ENCODE measurements at regions not wholly inside any gene's neighbourhood (a gene's known extent, or its start where the extent isn't known, plus 50 kb on each side); places are given as distances from the start of the nearest gene placed in this dataset.

DNA sequence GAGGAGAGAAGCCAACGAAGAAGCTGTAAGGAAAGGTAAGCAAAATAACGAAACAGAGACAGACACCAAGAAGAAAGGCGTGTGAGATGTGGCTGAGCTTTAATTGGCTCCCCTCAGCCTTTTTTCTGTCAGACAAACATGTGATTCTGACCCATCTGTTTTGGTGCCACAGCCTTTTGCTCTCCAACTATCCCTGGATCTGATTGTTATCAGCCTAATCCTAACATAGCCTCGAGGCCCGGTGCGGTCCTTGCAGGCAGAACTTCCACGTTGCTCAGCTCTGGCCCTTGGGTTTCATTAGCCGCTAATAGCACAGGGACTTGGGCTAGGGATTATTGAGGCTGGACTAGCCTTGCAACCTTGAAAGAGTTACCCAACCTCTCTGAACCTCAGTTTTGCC lies 57.9 kb upstream of the CACNA2D3 start:
- no peak for DNase-seq
- no peak overlapping the region for H3K4me3 ChIP-seq (ENCODE audit: low read depth, low read length)
- in situ Hi-C loops (cut with HindIII; ENCODE audit: low pct_ligation_motif_present, low sequenced_read_pairs), result no loop called here
- TF ChIP-seq CTCF (IDR thresholded peaks at IDR 0.05; ENCODE audit: low read depth, low read length, missing control alignments), result no peak
- no peaks in the 10 kb centered on the region for H3K36me3 ChIP-seq (replicated peaks)
- H3K27ac ChIP-seq, result no peak overlapping the region
- no peaks in the 10 kb centered on the region for H3K27me3 ChIP-seq (replicated peaks)

DNA sequence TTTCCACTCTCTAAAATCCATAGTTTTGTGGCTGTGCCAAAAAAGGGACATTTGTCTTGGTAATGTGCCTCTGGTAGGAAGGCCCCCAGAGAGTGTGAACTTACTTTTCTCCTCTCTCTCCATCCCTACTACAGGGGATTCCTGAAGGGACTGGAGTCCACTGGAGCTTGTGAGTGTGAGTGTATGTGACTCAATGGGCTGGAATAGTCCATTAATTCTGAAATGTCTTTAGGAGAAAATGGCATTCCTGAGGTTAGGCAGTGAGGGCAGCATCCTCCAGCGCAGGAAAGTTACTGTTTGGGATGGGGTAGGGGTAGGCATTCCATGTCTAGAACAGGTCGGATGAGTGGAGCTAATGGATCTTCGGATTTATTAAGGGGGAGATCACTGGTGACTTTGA lies 59.8 kb upstream of the CACNA2D3 start:
- Histone ChIP-seq H3K4me3 (ENCODE audit: low read depth, low read length) (no peak overlapping the region), H3K27ac (no peak overlapping the region), H3K36me3 (replicated peaks) (no peaks in the 10 kb centered on the region), H3K27me3 (replicated peaks) (no peaks in the 10 kb centered on the region)
- no peak for TF ChIP-seq CTCF (IDR thresholded peaks at IDR 0.05; ENCODE audit: low read depth, low read length, missing control alignments)
- in situ Hi-C loops (cut with HindIII; ENCODE audit: low pct_ligation_motif_present, low sequenced_read_pairs), result no loop called here
- DNase-seq, result no peak

DNA sequence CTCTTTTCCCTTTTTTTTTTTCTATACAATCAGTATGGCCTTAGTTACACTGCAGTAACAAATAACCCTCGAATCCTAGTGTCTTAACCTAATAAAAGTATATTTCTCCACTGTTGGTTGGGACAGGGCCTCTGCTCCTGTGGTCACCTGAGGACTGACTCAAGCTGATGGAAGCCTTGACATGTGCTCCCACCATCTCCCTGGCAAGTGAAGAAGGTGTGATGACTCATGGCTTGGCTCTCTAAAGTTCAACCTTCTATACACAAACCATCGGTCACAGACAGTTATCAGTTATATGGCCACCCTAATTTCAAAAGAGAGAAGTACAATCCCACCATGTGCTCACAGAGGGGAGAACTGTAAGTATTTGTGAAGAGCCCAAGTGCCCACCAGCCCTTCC lies 65.8 kb upstream of the CACNA2D3 start:
- no peak for TF ChIP-seq CTCF (IDR thresholded peaks at IDR 0.05; ENCODE audit: low read depth, low read length, missing control alignments)
- Histone ChIP-seq H3K4me3 (ENCODE audit: low read depth, low read length) (no peak overlapping the region), H3K27ac (no peak overlapping the region), H3K27me3 (replicated peaks) (no peaks in the 10 kb centered on the region), H3K36me3 (replicated peaks) (no peaks in the 10 kb centered on the region)
- in situ Hi-C loops (cut with HindIII; ENCODE audit: low pct_ligation_motif_present, low sequenced_read_pairs), result no loop called here
- DNase-seq, result no peak

DNA sequence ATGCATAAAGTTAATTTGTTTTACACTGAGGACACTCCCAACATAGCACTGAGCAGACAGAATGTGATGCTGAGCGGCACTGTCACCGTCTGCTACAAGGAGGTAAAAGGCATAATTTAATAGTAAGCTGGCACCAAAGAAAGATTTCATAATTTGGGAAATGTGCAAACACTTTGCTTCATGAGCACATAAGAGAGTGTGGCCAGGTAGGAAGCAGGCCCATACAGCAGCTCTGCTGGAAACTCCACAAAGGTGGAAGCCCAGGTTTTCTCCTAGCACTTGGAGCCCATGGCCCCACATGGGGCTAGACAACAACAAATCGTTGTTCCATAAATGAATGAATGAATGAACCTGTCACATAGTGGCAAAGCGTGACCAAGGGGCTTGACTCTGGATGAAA lies 68.5 kb upstream of the CACNA2D3 start:
- in situ Hi-C loops (cut with HindIII; ENCODE audit: low pct_ligation_motif_present, low sequenced_read_pairs), result no loop called here
- DNase-seq, result no peak
- Histone ChIP-seq H3K27me3 (replicated peaks) (no peaks in the 10 kb centered on the region), H3K27ac (no peak overlapping the region), H3K4me3 (ENCODE audit: low read depth, low read length) (no peak overlapping the region), H3K36me3 (replicated peaks) (no peaks in the 10 kb centered on the region)
- no peak for TF ChIP-seq CTCF (IDR thresholded peaks at IDR 0.05; ENCODE audit: low read depth, low read length, missing control alignments)

- H3K4me3 ChIP-seq (ENCODE audit: low read depth, low read length), result no peak overlapping the region
- no peak for DNase-seq
- in situ Hi-C loops (cut with HindIII; ENCODE audit: low pct_ligation_motif_present, low sequenced_read_pairs), result no loop called here
- no peak for TF ChIP-seq CTCF (IDR thresholded peaks at IDR 0.05; ENCODE audit: low read depth, low read length, missing control alignments)
- H3K36me3 ChIP-seq (replicated peaks), result no peaks in the 10 kb centered on the region
- no peak overlapping the region for H3K27ac ChIP-seq
- no peaks in the 10 kb centered on the region for H3K27me3 ChIP-seq (replicated peaks)
Observed at GRCh38 chr3:54053211-54053610, 69.1 kb upstream of the CACNA2D3 start.

GRCh38 chr3:54047568-54047967 lies 74.8 kb upstream of the CACNA2D3 start:
- TF ChIP-seq CTCF (IDR thresholded peaks at IDR 0.05; ENCODE audit: low read depth, low read length, missing control alignments), result no peak
- in situ Hi-C loops (cut with HindIII; ENCODE audit: low pct_ligation_motif_present, low sequenced_read_pairs), result no loop called here
- H3K27ac ChIP-seq, result peak overlapping the region; percentile 55
- H3K4me3 ChIP-seq (ENCODE audit: low read depth, low read length), result no peak overlapping the region
- no peaks in the 10 kb centered on the region for H3K27me3 ChIP-seq (replicated peaks)
- no peaks in the 10 kb centered on the region for H3K36me3 ChIP-seq (replicated peaks)
- no peak for DNase-seq

Data from brain microvascular endothelial cell (primary cell).